HepG2 (cell line): ENCODE measurements at regions not wholly inside any gene's neighbourhood (a gene's known extent, or its start where the extent isn't known, plus 50 kb on each side); places are given as distances from the start of the nearest gene placed in this dataset.

Experiments used
- ASH2L ChIP-seq: fragments of 300-600, 200-600 bp; sonication (generic); IDR thresholded peaks from 2 replicates; pipeline ENCODE4 v1.7.0; 2017; ENCODE audit warnings: low read depth, mild to moderate bottlenecking, moderate library complexity, mixed read lengths, low read length; ENCODE audit not compliant: insufficient read length
- FUBP1 ChIP-seq: sonication (generic); formaldehyde crosslinking; IDR thresholded peaks from 2 replicates; pipeline ENCODE4 v1.5.1; 2020; ENCODE audit warnings: missing genetic modification reagents, mild to moderate bottlenecking, borderline replicate concordance
- HINFP ChIP-seq: sonication (generic); formaldehyde crosslinking; IDR thresholded peaks from 2 replicates; pipeline ENCODE4 v1.4.0; 2020; ENCODE audit warnings: low read depth, mild to moderate bottlenecking, missing genetic modification reagents
- KAT7 ChIP-seq: IDR thresholded peaks from 2 replicates; pipeline ENCODE4 v1.6.1; 2018; ENCODE audit warnings: borderline replicate concordance, missing compliant biosample characterization
- MAZ ChIP-seq, 2 experiments: sonication (generic) in 1 of 2; formaldehyde crosslinking in 1 of 2; IDR thresholded peaks; 2 replicates each; pipeline versions ENCODE4 v1.5.0 to v1.6.1; 2012 to 2020; ENCODE audit warnings: low read depth in 2 of 2, mild to moderate bottlenecking in 2 of 2, borderline replicate concordance in 1 of 2, improper control_type of control experiment in 1 of 2, low read length in 1 of 2, missing genetic modification reagents in 1 of 2, moderate library complexity in 1 of 2
- MED1 ChIP-seq: sonication (generic); formaldehyde crosslinking; IDR thresholded peaks from 2 replicates; pipeline ENCODE4 v1.4.0; 2020; ENCODE audit warnings: missing genetic modification reagents
- MXI1 ChIP-seq: IDR thresholded peaks from 3 replicates; pipeline ENCODE4 v1.6.1; 2012; ENCODE audit warnings: low read depth, low read length, inconsistent platforms, borderline replicate concordance
- NAIF1 ChIP-seq: sonication (generic); formaldehyde crosslinking; IDR thresholded peaks from 2 replicates; pipeline ENCODE4 v1.5.0; 2020; ENCODE audit warnings: mild to moderate bottlenecking, missing genetic modification reagents, borderline replicate concordance
- SP140L ChIP-seq: sonication (generic); formaldehyde crosslinking; IDR thresholded peaks from 2 replicates; pipeline ENCODE4 v1.4.0; 2020; ENCODE audit warnings: missing genetic modification reagents, borderline replicate concordance
- TBX3 ChIP-seq: fragments of 450-650 bp; IDR thresholded peaks from 2 replicates; pipeline ENCODE4 v1.6.1; 2017; ENCODE audit warnings: antibody characterized with exemption, mild to moderate bottlenecking, inconsistent platforms, borderline replicate concordance
- ZBTB44 ChIP-seq: sonication (generic); formaldehyde crosslinking; IDR thresholded peaks from 2 replicates; pipeline ENCODE4 v1.4.0; 2020; ENCODE audit warnings: missing genetic modification reagents
- ZFYVE20 ChIP-seq: sonication (generic); formaldehyde crosslinking; IDR thresholded peaks from 2 replicates; pipeline ENCODE4 v1.8.0; 2023; ENCODE audit warnings: low read depth, mild to moderate bottlenecking, moderate library complexity, missing genetic modification reagents, borderline replicate concordance
- ZNF367 ChIP-seq: sonication (generic); formaldehyde crosslinking; IDR thresholded peaks from 2 replicates; pipeline ENCODE4 v1.4.0; 2020; ENCODE audit warnings: missing genetic modification reagents, borderline replicate concordance
- ZNF44 ChIP-seq: sonication (generic); formaldehyde crosslinking; IDR thresholded peaks from 2 replicates; pipeline ENCODE4 v1.5.1; 2020; ENCODE audit warnings: mild to moderate bottlenecking, missing genetic modification reagents
- ZNF605 ChIP-seq: sonication (generic); formaldehyde crosslinking; IDR thresholded peaks from 2 replicates; pipeline ENCODE4 v1.8.0; 2022; ENCODE audit warnings: mild to moderate bottlenecking, missing genetic modification reagents
- ZNF614 ChIP-seq: IDR thresholded peaks from 2 replicates; pipeline ENCODE4 v1.6.1; 2018; ENCODE audit warnings: missing biosample characterization, missing genetic modification reagents, inconsistent platforms, borderline replicate concordance
- ZNF660 ChIP-seq: sonication (generic); formaldehyde crosslinking; IDR thresholded peaks from 2 replicates; pipeline ENCODE4 v1.5.1; 2020; ENCODE audit warnings: mild to moderate bottlenecking, low read depth, missing genetic modification reagents, borderline replicate concordance
- ZNF768 ChIP-seq: sonication (generic); formaldehyde crosslinking; IDR thresholded peaks from 2 replicates; pipeline ENCODE4 v1.4.0; 2020; ENCODE audit warnings: missing genetic modification reagents
- ZNF816 ChIP-seq: sonication (generic); formaldehyde crosslinking; IDR thresholded peaks from 2 replicates; pipeline ENCODE4 v1.8.0; 2022; ENCODE audit warnings: missing genetic modification reagents, mild to moderate bottlenecking, borderline replicate concordance
- ZNF891 ChIP-seq: sonication (generic); formaldehyde crosslinking; IDR thresholded peaks from 2 replicates; pipeline ENCODE4 v1.5.0; 2020; ENCODE audit warnings: mild to moderate bottlenecking, missing genetic modification reagents
- ZSCAN25 ChIP-seq: sonication (generic); formaldehyde crosslinking; IDR thresholded peaks from 2 replicates; pipeline ENCODE4 v1.8.0; 2022; ENCODE audit warnings: mild to moderate bottlenecking, missing genetic modification reagents

GRCh38 chr20:53869466-53870258 is 200.7 kb downstream of the BCAS1 start (continued):
- TF ChIP-seq NAIF1 (CRISPR knock-in tag), result 0 out of 2 replicates have a peak, but pooled peaks have one; percentile 39
- peak; percentile 68; the same call in 1 of the 2 replicates for TF ChIP-seq ZNF614 (CRISPR knock-in tag)
- TF ChIP-seq ZNF891 (CRISPR knock-in tag), result no peak
- TF ChIP-seq FUBP1, result no peak
- no peak for TF ChIP-seq ZFYVE20
- peak; percentile 93 for TF ChIP-seq MED1 (CRISPR knock-in tag)
- peak; percentile 49; the same call in 1 of the 3 replicates for TF ChIP-seq MXI1
- TF ChIP-seq ZNF605, result peak; percentile 74; the same call in 1 of the 2 replicates
- TF ChIP-seq HINFP (CRISPR knock-in tag), result no peak
- TF ChIP-seq SP140L (CRISPR knock-in tag), result no peak; the same call in 1 of the 2 replicates
- peak; percentile 60 for TF ChIP-seq ASH2L
- TF ChIP-seq ZNF44 (CRISPR knock-in tag), result no peak
- TF ChIP-seq ZBTB44, result no peak
- TF ChIP-seq ZNF768 (CRISPR knock-in tag), result no peak
- TF ChIP-seq ZNF660, result no peak
- TF ChIP-seq KAT7 (CRISPR knock-in tag), result peak; percentile 95; the same call in 1 of the 2 replicates
- peak; percentile 33; the same call in 1 of the 2 replicates for TF ChIP-seq ZNF816 (CRISPR knock-in tag)
- no peak; the same call in 1 of the 2 replicates for TF ChIP-seq ZSCAN25 (CRISPR knock-in tag)
- TF ChIP-seq MAZ (IDR thresholded peaks at IDR 0.05; ENCODE audit: borderline replicate concordance, low read depth, low read length), result 0 out of 2 replicates have a peak, but pooled peaks have one; percentile 29
- no peak for TF ChIP-seq MAZ (CRISPR knock-in tag; IDR thresholded peaks at IDR 0.05; ENCODE audit: low read depth)
- no peak for TF ChIP-seq TBX3
- no peak for TF ChIP-seq ZNF367 (CRISPR knock-in tag)
